Kidney glomerular epithelial cell (primary cell): ENCODE measurements at regions not wholly inside any gene's neighbourhood (a gene's known extent, or its start where the extent isn't known, plus 50 kb on each side); places are given as distances from the start of the nearest gene placed in this dataset.

Source experiments
- DNase-seq: peaks from one replicate; lab custom pipeline; 2025; lab: John Stamatoyannopoulos, UW

DNA sequence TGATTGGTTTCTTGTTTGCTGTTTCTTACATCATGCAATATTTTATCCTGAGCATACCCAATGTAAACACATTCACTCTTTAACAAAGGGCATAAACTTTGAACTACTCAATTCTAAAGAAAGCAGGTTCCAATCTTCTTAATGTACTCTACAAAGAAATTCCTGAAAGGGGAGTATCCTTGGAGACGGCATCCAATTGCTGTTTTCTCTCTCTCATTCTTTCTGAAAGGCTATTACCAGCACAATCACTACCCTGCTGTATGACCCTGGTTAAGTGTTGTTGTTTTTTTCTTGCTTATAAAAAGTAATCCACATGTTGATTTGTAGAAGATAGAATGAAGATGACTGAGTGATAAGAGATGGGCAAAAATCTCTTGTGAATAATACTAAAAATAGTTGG, 176.0 kb downstream of the ZNF365 start:
- DNase-seq = no peak

DNA sequence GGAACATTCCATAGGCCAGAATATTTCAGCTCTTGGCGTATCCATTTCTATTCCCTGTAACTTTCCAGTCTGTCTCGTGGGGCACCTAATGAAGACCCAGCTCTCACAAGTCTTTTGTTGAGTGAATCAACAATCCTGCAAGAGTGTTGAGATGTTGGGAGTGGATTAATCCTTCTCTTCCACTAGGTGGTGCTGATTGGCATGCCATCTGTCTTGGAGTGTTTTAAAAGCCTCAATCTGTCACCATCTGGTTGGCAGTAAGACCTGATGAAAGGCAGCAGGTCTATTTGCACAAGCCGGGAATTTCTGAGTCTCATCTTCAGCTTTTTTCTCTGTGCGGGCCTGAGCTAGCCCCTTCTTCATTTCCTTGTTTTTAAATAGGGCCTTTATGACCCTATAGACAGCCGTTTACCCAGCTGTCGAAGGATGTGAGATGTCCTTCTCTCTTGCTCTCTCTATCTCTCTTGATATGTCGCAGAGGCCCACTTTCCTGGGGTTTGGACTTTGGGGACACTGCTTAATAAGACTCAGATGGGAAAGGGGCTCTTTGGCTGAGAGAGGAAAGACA, 180.5 kb downstream of the ZNF365 start:
- DNase-seq = peak; percentile 16

DNA sequence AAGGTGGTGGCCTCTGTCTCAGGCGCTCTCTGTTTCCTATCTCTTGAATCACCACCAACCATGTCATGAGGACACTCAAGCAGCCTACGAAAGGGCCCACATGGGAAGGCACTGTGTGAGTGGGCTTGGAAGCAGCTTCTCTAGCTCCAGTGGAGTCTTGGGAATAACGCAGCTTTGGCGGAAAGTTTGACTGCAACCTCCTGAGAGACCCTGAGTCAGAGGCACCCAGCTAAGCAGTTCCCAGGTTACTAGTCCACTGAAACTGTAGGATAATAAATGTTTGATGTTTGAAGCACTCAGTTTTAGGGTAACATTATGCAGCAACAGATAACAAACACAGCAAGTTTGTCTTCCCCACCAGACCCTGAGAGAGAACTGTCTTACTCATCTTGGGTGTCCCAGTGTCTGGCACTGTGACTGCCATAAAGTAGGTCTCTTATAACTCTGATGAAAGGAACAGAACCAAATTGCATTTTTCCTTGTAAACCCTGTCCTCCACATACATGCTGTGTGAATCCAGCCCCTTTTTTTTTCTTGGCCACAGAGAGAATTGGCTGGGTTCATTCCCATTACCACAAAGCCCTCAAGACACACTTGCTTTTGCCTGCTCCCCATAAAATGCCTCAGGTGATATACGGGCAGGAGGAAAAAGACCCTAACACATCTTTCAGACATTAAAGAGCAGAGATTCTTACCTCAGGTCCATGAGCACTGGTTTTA, 185.5 kb downstream of the ZNF365 start:
- no peak for DNase-seq

DNA sequence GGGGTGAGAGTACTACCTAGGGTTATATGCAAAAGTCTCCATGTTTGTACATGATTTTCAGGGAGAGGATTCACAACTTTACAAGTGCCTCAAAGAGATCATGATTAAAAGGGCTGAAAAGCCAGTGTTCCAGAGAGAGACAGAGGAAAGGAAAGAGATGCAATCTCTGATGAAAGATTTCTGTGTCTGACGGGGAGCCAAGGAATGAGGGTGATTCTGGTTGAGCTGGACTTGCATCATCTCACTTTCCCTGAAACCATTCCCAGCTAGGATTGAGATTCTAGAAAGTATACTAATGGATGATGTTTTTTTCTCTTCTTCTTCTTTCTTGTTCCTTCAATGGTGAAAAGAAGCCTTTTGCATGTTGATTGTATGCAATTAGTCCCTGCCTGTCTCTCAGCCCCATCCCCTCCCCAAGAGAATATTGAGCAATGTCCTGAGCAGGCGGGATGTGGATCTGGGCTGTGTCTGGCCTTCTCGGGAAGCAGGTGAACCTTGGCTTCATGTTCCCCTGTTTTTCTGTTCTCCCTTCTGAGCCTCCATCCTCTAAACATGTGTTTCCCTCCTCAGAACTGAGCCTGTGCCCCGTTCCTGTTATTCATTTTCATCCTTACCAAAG, 186.1 kb downstream of the ZNF365 start:
- DNase-seq = no peak

DNA sequence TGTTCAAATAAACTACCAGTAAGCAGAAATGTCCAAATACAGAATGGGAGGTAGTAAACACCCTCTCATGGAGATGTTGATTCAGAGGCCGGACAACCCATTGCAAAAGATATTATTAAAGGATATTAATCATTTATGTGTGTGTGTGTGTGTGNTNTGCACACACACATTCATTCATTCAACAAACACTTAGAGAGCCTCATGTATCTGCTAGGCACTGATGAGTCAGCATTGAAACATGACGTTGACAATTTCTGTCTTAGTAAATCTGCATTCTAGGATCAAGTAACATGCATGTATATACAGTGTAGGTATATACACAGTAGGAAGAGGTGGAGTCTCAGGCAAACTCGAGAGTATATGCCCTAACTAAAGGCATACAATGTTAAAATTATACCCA, 187.0 kb downstream of the ZNF365 start:
- no peak for DNase-seq

DNA sequence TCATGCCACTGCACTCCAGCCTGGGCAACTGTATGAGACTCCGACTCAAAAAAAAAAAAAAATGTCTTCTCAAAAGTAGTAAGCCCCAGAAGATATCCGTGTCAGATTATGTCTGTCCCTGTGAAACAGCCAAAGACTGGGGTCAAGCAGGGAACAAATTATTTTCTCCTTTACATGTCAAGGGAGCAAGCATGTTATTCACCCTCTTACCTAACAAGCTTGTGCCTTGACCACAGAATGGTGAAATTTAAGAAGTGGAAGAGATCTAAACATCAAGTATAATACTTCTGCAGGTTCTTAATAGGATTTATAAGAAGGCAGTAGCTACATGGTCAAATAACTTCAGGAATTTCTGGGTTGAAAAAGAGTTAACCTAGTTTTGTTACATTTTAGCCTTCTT, 187.9 kb downstream of the ZNF365 start:
- no peak for DNase-seq

DNA sequence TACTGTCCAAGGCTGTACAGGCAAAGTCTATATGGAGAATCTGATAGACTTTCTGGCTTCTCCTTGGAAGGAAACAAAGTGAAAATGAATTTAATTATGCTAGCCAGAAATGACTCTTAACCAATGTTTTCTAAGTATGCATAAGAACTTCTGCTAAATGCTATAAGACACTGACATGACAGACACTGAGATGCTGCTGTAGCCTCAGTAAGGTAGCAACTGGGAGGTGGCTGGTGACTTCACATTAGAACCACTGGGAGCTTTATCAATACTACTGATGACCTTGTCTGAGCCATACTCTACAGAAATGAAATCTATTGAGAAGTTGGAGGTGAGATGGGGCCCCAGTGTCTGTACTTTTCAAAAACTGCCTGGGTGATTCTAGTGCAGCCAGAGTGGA, 188.6 kb downstream of the ZNF365 start:
- DNase-seq = no peak

DNA sequence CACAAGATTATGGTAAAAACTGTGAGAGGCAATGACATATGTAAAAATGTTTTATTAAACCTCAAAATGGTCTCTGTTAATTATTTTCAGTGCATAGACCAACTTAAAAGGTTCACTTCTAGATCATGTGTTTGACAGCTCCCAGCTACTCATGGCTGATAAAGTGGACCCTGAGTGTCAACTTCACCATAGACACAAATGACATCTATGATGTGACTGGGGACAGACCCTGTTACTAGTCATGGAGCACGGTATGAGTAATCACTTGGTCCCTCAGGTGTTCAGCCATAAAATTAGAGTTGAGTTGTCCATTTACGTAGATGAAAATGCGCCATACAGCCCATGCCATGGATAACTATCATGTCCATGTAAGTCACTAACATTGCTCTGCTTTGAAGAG, 199.8 kb downstream of the ZNF365 start:
- DNase-seq = no peak

DNA sequence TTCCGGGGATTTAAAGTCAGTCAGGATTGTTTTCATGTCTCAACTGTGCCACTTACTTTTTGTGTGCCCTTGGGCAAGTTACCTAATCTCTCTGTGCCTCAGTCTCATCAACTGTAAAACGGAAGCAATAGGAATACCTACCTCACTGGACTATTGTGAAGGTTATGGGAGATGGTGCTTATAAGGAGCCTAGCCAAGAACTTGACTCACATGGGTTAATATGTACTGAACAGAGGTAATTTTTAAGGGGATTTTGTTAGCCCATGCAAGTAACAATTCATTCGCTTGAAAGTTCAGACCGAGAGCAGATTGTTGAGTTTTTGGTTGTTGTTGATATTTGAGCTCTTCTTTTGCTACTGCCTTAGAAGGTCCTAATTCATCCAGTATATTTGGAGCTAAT, 202.9 kb downstream of the ZNF365 start:
- no peak for DNase-seq

DNA sequence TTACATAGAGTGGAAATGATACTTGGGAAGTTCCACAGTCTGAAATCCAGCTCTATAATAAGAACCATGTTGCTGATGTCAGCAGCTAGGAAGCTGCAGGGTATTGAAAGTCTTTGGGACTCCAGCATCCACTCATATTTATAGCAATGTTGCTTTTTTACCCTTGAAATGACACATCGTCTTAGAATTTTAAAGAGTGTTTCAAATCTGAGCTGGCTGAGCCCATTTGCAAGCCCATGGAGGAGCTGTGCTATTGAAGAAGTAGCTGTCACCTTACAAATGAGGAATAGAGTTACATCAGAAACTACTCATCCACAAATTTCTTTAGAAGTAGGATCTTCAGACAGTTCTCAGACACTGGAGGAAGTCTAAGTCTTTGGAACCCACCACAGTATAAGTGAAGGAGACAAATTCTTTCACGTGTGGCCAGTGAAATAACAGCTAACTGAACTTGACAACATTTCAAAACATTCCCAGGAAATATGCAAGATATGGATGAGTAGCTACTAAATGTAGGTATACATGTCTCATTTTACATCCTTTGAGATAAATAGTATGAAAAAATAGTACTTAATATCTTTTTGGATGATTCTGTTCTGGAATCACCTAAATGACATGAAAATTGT, 203.6 kb downstream of the ZNF365 start:
- DNase-seq = peak; percentile 7

DNA sequence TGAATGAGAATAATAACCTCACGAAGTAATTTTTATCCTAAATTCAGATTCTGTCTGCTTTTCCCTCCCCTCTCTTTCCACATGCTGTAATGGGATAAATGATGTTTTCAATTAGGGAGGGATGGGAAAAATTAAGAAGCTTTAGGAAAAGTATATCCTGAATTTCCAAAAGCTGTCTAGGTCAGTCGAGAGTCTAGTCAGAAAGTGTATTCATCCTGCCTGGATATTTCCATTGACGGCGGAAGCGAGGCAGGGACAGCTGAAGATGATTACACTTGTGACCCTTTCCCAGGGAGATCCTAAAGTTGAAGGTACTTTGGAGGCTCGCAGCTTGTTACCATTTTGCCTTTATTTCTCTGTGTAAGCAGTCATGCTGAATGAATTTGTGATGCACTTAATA, 204.1 kb downstream of the ZNF365 start:
- no peak for DNase-seq

DNA sequence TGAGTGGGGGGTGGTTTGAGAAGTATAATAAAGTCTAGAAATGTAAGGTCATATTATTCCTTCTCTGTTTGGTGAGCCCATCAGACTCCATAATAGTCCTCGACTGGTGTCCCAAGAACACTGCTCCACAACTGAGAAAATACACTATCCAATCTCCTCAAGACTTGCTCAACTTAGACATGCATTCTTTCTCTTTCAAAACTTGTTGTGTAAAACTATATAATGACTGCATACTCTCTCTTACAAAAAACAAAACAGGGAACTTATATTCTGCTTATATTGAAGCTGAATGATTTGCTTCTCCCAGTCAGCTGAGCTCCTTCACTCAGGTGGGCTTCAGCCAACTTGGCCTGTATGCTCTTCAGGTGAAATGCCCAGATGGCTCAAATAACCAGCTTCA, 204.7 kb downstream of the ZNF365 start:
- no peak for DNase-seq

DNA sequence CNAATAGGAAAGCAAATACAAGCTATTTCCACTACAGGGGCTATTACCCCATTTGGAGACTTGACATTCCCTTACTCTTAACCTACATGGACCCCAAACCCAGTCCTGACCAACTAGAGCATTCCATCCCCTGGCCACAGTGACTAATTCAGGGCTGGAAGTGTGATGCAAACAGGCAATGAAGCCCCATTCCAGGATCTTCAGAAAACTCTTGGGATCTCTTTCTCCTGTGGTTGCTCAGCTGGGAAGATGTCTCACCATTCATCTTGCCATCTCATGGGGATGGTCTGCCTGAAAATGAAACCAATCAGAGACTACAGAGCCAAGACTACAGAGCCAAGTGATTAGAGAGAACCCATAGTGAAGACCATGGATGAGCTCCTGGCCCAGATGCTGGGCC, 206.2 kb downstream of the ZNF365 start:
- DNase-seq = no peak

DNA sequence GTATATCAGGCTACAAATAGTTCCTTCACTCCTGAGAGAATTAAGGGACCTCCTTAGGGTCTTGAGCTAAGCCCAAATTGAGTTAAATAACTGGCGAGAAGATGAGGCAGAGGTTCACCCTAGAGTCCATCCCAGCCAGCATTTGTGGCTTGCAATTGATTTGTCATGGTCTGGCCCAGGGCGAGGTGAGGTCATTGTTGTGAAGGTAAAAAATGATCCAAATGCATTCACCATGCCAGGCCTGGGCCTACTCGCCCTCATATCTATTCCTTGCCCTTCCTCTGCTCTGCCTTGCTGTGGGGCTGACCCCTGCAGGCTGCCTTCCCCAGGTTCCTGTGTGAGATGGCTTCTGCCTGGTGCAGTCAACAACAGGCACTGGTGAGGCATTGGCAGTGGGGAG, 207.2 kb downstream of the ZNF365 start:
- no peak for DNase-seq

DNA sequence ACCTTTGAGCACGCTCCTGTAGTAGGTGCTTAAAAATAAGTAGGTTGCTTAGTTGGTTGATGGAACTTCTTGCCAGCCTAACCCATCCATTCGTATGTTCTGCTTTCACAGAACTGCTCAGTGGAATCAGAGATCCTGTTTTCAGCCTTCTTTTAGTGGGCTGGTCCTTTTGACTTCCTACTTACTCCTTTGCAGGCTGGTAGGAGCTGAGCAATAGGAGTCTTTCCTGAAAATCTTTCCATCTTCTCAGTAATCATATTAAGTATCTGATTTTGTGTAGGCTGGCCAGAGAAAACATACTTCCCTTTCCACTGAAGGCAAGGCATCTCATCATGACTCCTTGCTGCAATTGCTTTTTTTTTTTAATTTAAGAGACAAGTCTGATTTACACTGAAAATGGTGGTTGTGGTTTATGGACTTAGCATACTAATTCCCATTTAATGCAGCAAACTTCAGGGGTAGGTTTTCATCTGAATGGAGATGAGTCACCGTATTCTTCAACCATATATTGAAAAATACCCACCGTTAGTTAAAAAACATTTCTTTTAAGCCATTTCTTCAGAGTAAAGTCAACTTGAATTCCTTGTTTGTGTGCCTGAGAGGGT, 208.0 kb downstream of the ZNF365 start:
- DNase-seq = no peak

DNA sequence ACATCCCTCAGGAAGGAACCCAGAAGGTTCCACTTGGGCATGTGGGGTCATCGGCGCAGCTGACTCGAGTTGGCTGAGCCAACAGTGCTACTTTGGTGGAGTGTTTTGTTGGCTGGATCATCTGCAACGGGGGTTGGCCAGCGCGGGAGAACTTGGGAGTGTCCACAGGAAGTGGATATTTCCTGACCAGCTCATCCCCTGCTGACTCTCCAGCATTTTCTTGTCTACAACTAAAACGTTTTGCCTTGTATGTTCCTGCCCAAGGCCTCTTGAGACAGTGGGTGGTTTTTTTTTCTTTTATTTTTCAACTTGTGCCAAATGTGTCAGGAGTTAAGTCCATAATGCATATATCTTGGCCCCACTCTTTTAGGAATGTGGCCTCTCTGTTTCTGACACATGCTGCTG, 208.6 kb downstream of the ZNF365 start:
- DNase-seq = peak; percentile 6

DNA sequence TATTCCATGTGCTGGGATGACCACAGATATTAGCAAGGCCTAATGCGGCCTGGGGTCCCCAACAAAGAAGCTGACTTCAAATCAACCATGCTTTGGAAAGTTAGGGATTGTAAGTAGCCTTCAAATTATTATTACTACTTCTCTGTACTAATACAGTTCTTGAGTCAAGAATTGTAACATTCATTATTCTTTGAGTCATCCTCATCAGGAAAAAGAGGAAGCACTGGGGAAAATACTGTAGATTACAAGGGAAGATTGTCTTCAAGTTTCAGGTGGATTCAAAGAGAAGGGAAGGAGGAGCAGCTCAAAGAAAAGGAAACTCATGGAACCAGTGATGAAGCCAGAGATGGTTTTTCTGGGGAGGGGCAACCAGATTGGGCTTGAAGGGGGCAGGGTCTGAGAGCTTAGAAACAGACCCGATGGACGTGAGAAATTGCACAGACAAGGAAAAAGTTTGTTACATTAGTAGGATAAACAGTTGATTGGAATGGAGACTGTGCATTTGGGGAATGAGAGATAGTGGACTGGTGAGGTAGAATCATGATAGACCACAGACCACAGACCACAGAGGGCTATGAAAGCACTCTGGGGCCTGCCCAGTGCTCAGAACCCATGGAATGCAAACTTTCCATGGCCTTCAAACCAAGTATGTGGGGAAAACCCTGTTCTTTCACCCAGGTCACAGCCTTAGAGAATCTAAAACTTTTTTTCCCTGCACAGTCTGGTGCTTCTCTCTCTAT, 209.9 kb downstream of the ZNF365 start:
- peak; percentile 67 for DNase-seq

DNA sequence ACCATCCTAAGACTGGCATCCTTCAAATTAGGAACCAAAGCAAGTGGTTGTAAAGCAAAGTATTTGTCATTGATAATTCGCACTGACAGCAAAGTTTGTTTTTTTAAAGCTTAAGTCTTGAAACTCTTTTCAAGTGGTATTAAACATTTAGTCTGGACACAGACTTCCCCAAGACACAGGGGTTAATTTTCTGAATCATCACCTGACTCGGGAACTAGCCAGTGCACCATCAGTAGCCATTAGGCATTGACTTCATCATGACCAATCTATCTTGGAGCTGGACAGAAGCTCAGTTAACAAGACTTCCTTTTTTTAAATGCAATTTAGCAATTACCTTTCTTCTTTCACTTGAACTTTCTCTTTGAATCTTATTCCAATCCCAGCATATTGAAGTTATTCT, 210.6 kb downstream of the ZNF365 start:
- DNase-seq = no peak

DNA sequence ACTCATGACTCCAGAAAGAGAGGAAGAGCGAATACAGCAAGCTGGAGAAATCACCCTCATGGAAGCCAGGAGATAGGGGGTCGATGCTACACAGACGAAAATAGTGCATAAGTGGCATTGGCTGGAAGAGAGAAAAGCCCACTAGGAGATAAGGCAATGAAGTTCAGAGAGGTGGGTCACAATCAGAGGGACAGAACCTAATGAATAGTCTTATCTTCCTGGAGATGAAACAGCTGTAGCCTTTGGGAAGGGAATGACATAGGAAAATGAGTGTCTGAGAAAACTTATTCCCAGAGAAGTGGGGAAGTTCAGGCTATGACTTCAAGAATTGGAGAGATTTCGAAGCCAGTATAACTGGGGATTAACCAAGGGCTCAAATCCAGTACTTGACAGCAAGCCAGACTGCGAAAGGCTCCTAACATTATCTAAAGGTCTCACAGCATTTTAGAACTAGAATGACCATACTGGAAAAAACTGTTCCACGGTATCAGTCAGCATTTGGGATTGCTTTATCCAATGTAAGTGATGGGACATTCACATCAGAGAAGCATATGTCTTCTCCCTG, 211.1 kb downstream of the ZNF365 start:
- DNase-seq = no peak

DNA sequence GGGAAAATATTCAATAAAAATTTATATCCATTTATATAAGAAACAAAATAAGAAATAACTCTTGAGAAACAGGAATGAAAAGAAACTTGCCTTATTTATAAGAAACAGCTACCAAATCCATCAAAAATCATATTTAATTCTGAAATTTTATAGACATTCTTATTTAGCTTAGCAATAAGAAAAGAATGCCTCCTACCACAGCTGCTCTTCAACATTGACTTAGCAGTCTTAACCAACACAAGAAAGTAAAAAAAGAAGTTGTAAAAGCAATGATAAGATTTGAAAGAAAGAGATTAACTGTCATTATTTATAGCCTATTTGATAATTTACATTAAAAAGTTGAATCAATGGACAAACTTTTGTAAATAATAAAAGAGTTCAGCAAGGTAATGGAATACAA, 212.8 kb downstream of the ZNF365 start:
- DNase-seq = no peak

DNA sequence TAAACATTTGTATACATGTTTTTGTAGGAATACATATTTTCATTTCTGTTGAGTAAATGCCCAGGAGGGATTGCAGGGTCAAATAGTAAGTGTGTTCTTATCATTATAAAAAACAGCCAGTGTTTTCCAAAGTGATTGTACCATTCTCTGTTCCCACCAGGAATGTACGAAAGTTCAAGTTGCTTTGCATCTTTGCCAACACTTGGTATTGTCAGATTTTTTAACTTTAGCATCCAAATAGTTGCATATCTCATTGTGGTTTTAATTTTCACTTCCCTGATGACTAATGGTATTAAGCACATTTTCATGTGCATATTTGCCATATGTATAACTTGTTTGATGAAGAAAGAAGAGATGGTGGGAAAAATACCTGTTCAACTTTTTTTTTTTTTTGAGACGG, 213.9 kb downstream of the ZNF365 start:
- DNase-seq = no peak

DNA sequence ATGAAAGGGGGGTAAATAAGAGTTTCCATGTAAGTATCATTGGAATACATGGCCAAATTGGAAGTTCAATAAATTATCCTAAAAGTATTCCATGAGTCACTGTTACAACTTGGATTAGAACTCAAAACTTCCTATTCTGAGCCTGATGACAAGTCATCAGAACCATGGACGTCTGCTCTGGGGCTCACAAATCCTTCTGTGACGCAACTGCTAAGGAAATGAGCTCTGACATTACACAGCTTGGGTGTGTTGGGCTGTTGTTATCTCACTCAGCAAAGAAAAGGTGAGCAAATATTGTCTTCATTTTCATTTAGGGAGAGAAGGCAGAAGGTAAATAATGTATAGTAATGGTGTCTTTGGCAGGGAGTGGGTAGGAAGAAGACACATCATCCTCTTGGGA, 214.8 kb upstream of the ADO start:
- DNase-seq = no peak
